Ureter (tissue), 1 donor: ENCODE measurements at regions not wholly inside any gene's neighbourhood (a gene's known extent, or its start where the extent isn't known, plus 50 kb on each side); places are given as distances from the start of the nearest gene placed in this dataset.
"Not testable (repeated sequence)": the region's sequence is repeated elsewhere in the genome, so short reads cannot be mapped to it uniquely, and the experiment has no call there.

Experiments
- DNase-seq: peaks from one replicate; pipeline ENCODE4 v3.0.0-alpha.2; 2020; ENCODE audit warnings: low spot score
- donor health status: DM: yes; HTN: yes; CAD: no.

DNA sequence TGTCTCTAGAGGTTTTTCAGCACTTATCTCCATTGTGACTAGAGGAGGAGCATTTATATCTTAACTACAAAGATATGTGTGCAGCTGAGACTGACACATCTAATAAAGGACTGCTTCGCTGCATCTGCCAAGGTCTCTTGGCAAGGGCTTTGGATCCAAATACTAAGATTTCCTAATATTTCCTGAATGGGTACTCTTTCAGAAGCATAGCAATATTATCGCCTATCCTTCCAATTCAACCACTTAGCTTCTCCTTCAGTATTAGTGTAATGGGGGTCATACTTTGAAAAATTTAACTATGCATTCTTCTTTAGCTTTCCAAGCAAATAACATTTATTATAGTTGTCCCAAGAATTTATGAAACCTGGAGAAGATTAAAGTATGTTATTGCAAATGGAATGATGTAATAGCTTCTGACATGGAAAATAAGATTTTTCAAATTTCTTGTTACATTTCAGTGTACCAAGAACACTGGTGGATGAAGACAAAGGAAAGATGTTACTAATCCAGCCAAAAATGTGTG, 243.0 kb upstream of the PDE3A start:
- DNase-seq: no peak

GRCh38 chr12:20126601-20127000, 241.7 kb upstream of the PDE3A start:
- no peak for DNase-seq

GRCh38 chr12:20127413-20127812, 240.9 kb upstream of the PDE3A start:
- DNase-seq: no peak

DNA sequence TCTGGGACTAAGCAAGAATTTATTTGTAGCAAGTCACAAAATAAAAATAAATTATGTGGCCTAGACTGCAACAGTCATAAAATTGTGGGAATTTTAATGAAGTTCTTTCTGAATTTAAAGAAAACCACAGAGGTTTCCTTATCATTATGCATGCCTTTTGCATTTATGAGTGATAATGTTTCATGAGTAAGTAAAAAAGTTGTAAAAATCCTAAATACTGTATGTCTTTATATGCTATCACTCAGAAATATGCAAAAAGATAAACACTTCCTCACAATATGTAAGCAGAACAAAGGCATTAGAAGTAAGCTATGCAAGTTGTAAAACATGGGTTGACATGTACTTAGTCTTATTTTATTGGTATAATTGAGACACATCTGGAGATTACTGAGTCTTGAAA, 239.4 kb upstream of the PDE3A start:
- DNase-seq: no peak

DNA sequence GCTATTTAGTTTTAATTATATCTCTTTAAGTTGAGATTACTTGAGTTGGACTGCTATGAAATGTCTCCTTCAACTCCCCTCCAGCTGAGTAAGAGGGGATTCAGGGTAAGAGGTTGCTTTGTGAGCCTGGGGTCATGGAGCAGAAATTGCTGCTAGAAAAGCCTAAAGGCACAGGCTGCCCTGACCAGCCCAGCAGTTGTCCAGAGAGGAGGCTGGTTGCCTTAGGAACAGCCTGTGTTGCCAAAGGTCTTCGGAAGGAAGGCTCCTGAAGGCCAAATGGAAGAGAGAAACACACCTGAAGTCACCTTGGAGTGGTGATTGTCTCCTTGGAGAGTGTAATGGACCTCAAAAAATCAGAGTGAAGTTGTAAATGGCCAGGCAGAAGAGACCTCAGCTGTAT, 235.5 kb upstream of the PDE3A start:
- DNase-seq: no peak

DNA sequence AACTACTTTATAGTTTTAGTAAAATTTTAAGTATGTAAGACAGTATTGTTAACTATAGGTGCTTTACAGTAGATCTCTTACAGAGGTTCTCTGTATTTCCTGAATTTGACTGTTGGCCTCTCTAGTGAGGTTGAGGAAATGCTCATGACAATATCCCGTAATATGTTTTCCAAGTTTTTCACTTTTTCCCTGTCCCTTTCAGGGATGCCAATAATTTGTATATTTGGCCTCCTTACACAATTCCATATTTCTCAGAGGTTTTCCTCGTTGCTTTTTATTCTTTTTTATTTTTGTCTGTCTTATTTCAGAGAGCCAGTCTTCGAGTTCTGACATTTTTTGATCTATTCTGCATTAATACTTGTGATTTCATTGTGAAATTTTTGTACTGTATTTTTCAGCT, 233.7 kb upstream of the PDE3A start:
- DNase-seq: no peak

DNA sequence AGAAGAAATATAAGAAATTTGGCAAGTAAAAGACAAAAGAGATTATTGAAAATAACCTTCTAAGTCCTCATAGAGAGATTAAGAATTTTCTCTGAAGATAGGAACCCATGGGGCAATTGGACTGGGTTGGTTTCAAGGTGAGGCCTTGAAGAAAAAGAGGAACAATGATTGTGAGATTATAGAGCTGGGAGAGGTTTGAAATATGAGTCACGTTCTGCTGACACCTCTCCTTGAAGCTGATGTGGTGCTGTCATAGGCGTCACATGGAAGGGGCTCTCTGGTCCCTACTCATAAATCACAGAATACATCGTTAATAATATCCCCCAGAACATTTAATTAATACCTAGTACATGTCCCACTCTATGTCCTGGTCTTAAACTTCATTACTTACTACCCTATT, 227.6 kb upstream of the PDE3A start:
- no peak for DNase-seq

GRCh38 chr12:20142316-20142715, 226.0 kb upstream of the PDE3A start:
- no peak for DNase-seq

- DNase-seq: no peak
Observed at GRCh38 chr12:20142956-20143355, 225.4 kb upstream of the PDE3A start.

DNA sequence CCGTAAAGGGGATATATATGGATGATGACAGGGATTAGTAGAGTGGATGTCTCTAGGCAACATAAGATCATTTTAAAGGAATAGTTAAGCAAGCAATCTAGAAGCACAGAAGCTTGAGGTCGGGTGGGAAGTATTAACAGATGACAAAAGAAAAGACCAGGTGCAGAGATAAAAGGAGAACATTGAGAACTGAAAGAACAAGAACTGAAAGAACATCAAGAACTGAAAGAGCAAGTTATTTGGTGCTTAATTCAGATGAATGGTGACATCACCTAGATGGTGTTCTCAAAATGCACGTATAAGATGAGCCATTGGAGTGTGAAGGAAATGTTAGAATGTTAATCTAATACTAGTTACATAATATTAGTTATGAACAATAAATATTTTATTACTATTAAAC, 224.0 kb upstream of the PDE3A start:
- DNase-seq: no peak

DNA sequence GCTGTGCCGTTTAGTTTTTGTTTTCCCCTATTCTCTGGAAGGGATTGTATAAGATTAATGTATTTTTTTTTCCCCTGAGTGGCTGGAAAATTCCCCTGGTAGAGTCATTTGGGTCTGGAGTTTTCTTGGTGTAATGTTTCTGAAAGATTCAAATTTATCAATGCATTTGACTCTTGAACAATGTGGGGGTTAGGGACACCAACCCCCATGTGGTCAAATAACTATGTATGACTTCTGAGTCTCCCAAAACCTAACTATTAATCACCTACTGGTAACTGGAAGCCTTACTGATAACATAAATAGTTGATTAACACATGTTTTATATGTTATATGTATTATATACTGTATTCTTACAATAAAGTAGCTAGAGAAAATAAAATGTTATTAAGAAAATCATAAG, 220.1 kb upstream of the PDE3A start:
- no peak for DNase-seq

DNA sequence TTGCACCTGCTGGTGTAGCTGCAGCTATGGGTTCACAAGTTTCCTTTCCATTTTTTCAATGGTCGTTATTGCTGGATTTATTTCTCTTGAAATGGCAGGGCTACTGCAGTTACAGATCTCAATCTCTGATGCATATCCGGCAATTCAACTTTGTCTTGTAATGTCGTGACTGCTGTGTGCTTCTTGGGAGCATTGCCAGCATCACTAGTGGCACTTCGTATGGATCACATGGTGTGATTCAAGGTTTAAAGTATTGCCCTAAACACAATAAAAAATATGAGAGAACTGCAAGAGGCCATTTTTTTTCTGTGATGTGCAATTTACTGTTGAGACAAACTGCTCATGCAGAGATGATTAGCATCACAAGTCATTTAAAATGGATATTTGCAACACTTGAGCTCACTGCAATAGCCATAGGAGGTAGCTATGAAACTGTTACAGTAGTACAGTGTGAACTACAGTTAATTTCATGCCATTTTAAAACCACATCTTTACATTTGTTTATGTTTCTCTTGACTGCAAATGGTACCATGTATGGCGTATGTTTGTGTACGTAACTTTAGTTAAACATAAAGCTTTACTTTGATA, 217.4 kb upstream of the PDE3A start:
- no peak for DNase-seq

GRCh38 chr12:20154052-20154451, 214.3 kb upstream of the PDE3A start:
- no peak for DNase-seq

DNA sequence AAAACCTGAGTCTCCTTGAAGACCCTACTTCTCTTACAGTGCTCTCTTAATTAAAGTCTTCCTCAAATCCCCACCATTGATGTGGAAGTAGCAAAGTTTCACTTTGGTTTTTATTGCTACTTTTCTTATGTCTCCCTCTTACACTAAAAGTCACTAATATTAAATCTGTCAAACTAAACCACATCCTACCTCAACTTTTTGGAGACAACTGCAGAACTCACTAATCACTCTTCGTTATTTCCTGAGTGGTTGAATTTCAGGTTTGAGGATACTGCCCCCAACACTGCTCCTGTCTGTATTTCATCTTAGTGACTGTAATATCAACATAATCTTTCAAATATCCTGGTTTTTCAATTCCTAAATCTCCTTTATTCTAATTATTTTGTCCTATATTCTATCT, 213.0 kb upstream of the PDE3A start:
- no peak for DNase-seq

GRCh38 chr12:20160899-20161298, 207.4 kb upstream of the PDE3A start:
- not testable (repeated sequence) for DNase-seq

GRCh38 chr12:20174528-20175175, 193.7 kb upstream of the PDE3A start:
- no peak for DNase-seq

DNA sequence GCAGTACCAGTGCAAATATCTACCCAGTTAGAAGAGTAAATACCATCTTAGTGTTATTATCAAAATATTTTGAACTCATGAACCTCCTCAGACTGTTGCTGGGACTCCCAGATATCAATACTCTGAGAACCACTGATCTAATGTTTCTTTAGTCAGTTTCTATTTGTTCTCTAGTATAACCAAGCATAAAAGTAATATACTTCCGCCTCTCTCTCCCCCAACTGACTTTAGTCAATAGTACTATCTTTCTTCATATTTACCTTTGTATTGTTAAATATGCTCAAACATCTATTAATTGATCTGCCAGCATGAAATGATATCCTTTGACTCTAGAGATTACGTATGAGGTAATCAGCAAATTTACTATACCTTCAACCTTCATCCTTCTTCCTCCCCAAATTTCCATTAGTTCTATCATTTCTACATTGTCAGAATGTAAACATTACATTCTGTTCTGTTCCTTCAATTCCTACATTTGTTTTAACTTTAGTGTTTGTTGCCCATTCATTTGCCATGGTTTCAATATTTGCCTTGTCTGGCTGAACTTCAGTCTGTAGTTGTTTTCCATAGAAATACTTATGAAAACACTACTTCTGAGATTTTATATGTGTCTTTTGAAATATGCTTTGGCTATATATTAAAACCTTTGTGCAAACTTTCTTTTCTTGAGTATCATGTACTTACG, 192.5 kb upstream of the PDE3A start:
- DNase-seq: no peak

- DNase-seq: no peak
Observed at GRCh38 chr12:20181416-20182180, 186.7 kb upstream of the PDE3A start.

- no peak for DNase-seq
Observed at GRCh38 chr12:20183563-20183962, 184.8 kb upstream of the PDE3A start.

DNA sequence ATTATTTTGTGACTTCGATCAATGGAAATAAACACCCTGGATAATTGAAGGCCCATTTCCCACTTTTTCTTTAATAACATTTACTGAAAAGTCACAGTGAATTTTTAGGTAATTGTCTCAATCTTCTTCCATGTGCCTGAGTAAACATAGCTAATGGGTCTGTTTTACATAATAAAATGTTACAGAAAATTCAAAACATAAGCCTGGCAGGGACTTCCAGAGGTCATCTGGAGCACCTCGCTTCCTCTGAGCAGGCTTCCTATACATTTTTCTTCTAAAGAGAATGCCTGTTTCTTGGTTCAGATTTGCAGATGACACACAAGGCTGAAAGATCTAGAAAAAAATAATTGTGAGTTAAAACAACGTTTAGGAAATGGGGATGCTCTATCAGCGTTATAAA, 183.8 kb upstream of the PDE3A start:
- no peak for DNase-seq

DNA sequence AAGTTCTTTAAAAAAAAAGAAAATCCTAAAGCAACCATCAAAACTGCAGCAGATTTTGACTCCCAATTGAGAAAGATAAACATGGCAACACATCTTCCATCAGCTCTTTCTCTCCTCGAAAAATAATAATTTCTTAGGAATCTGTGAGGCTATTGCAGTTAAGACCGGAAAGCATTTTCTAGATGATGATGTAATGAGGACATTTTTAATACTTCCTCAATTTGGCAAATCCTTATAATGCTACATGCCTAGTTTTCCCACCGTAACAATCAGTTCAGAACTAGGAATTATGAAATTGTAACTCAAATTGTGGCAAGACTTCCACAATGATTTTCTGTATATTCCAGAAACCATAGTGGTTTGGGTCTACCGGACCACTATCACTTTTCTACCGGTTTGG, 180.9 kb upstream of the PDE3A start:
- DNase-seq: no peak

DNA sequence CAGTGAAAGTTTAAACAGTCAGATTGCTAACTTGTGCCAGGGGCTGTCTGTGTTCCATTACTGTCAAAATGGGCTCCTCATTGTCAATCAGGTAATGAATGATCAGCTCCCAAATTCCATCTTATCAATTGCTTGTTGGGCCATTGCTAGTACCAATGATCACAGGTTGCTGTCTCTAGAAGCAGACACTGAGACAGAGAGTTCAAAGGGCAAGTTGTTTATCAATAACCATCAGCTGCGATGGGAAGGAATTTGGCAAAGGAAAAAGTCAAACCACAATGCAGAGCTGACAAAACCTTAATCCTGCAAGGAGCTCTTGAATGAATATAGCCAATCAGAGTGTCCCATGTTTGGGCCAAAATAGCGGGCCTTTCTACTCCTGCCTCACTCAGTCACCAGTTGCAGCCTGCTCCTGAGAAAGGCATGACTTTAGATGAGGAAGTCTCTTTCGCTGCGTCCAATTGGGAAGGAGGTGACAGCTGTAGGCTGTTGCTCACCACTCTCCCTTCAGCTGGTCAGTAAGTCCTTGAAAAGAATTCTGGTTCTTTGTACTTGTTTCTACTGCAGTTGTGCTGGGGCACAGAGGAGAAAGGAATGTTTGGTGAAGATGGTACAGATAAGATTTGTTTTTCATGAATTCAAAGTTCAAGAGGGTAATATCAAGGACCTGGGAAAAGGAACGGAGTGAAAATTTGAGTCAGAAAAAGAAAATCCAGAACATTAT, 179.2 kb upstream of the PDE3A start:
- no peak for DNase-seq
